ENCODE measurements at regions not wholly inside any gene's neighbourhood (a gene's known extent, or its start where the extent isn't known, plus 50 kb on each side); places are given as distances from the start of the nearest gene placed in this dataset.

- Histone ChIP-seq H3K9me3 (replicated peaks; ENCODE audit: control insufficient read depth, insufficient read depth, low read length) (no peaks in the 10 kb centered on the region), H4K20me1 (replicated peaks; ENCODE audit: control insufficient read depth, extremely low read depth, insufficient read depth, low read length) (no peaks in the 10 kb centered on the region), H3K36me3 (ENCODE audit: control insufficient read depth in 2 of 2, extremely low read depth in 1 of 2, insufficient read depth in 2 of 2, low read length in 2 of 2) (no peaks in the 10 kb centered on the region), H3K27me3 (ENCODE audit: control insufficient read depth in 2 of 2, insufficient read depth in 2 of 2, low read length in 2 of 2) (no peaks in the 10 kb centered on the region), H3K9ac (replicated peaks; ENCODE audit: extremely low read depth, insufficient read depth, low read length) (no peak overlapping the region), H3K4me1 (ENCODE audit: control insufficient read depth, extremely low read depth, insufficient read depth, low read length) (no peaks in the 10 kb centered on the region), H2AFZ (ENCODE audit: low read depth, low read length) (no peak overlapping the region), H3K79me2 (ENCODE audit: control insufficient read depth, insufficient read depth, low read length) (peaks cover 2% of the 10 kb centered on the region), H3K4me3 (replicated peaks in 1 of 3; ENCODE audit: insufficient read depth in 1 of 3, low read depth in 1 of 3, low read length in 3 of 3) (no peak overlapping the region), H3K4me2 (ENCODE audit: insufficient read depth, low read length) (no peak overlapping the region), H3K27ac (ENCODE audit: insufficient read depth, low read depth, low read length) (no peak overlapping the region), H3K9me1 (replicated peaks; ENCODE audit: control insufficient read depth, extremely low read depth, insufficient read depth, low read length) (no peaks in the 10 kb centered on the region)
- TF ChIP-seq CTCF (IDR thresholded peaks at IDR 0.05; ENCODE audit: extremely low read depth in 1 of 2, insufficient read depth in 1 of 2, low read depth in 1 of 2, low read length in 2 of 2), result no peak
- no peak for TF ChIP-seq EZH2 (IDR thresholded peaks at IDR 0.05; ENCODE audit: borderline replicate concordance, low read depth, low read length, severe bottlenecking)
- no peak for TF ChIP-seq FOS (IDR thresholded peaks at IDR 0.05; ENCODE audit: borderline replicate concordance, insufficient read depth, low read length)
- no peak for TF ChIP-seq POLR2A (IDR thresholded peaks at IDR 0.05; ENCODE audit: low read depth, low read length)
- no peak for TF ChIP-seq GATA2 (IDR thresholded peaks at IDR 0.05; ENCODE audit: insufficient read depth, insufficient read length, low read depth, low read length)
- TF ChIP-seq MAX (IDR thresholded peaks at IDR 0.05; ENCODE audit: insufficient read depth, insufficient read length), result no peak
- no peak for TF ChIP-seq MYC (IDR thresholded peaks at IDR 0.05; ENCODE audit: low read depth, low read length)
- no peak for TF ChIP-seq JUN (IDR thresholded peaks at IDR 0.05; ENCODE audit: borderline replicate concordance, insufficient read depth, insufficient read length, low read depth)
- CTCF ChIA-PET, result interaction anchor here (1.1 kb wide), 1 partner anchor 10 kb away, joined by 3 read pairs; no protein-coding TSS in a partner anchor
- FAIRE-seq, result no peak
- dilution Hi-C loops (cut with MboI; ENCODE audit: extremely low pct_ligation_motif_present, low sequenced_read_pairs) (no loop called here), intact Hi-C loops (cut with micrococcal nuclease) (no loop called here)
- POLR2A ChIA-PET, result no interaction called here
- no TSS peak for BruUV-seq (replicated peaks)
- no peak for DNase-seq (ENCODE audit: low read depth, low spot score)
Observed at GRCh38 chr4:20327808-20328207, 76.1 kb downstream of the SLIT2 start.

All from endothelial cell of umbilical vein (primary cell).